Panc1 (cell line): ENCODE measurements at regions not wholly inside any gene's neighbourhood (a gene's known extent, or its start where the extent isn't known, plus 50 kb on each side); places are given as distances from the start of the nearest gene placed in this dataset.

Source experiments
- ATAC-seq: fragments of 200-7000 bp; cut with Tn5 transposase; 2 replicates; pipeline ENCODE4 v1.9.1; 2020; ENCODE audit warnings: mild to moderate bottlenecking, moderate library complexity
- BruUV-seq: library from RNA; stranded (reverse); fragments of 400-500 nt; replicated peaks from 2 replicates; lab custom pipeline; 2021; lab: Mats Ljungman, UMichigan
- CTCF ChIA-PET: fragments of 300-600 bp; sonication (Branson Sonifier 250); formaldehyde crosslinking; loops from one replicate; lab custom pipeline; 2022; ENCODE audit warnings: antibody characterized with exemption; lab: Charles Lee
- POLR2A ChIA-PET: fragments of 300-600 bp; sonication (Branson Sonifier 250); formaldehyde crosslinking; loops from one replicate; lab custom pipeline; 2022; ENCODE audit warnings: antibody characterized with exemption; lab: Charles Lee
- DNase-seq: peaks from one replicate; pipeline ENCODE4 v3.0.0-alpha.2; 2010; ENCODE audit warnings: low read depth, low spot score
- H3K27ac ChIP-seq: 2 replicates; pipeline ENCODE4 v1.5.1; 2011; ENCODE audit warnings: mild to moderate bottlenecking, low read length, inconsistent platforms
- H3K27me3 ChIP-seq: fragments of 200-500 bp; sonication (Bioruptor generic); 2 replicates; pipeline ENCODE4 v1.6.0; 2014; ENCODE audit warnings: low read length, inconsistent platforms; ENCODE audit not compliant: control insufficient read depth, insufficient read depth
- H3K36me3 ChIP-seq: fragments of 200-500 bp; sonication (Bioruptor generic); 2 replicates; pipeline ENCODE4 v1.5.1; 2014; ENCODE audit warnings: inconsistent platforms, mild to moderate bottlenecking, low read length, moderate library complexity; ENCODE audit not compliant: control insufficient read depth, insufficient read depth
- H3K4me1 ChIP-seq: 2 replicates; pipeline ENCODE4 v1.5.1; 2011; ENCODE audit warnings: inconsistent platforms, mild to moderate bottlenecking, low read length, moderate library complexity; ENCODE audit not compliant: control insufficient read depth, insufficient read depth
- H3K4me3 ChIP-seq, 2 experiments: 2 replicates each; pipeline ENCODE4 v1.5.1; 2011 to 2012; ENCODE audit warnings: low read depth in 2 of 2, low read length in 2 of 2, mild to moderate bottlenecking in 2 of 2, inconsistent platforms in 1 of 2, moderate library complexity in 1 of 2
- H3K9me3 ChIP-seq: fragments of 200-500 bp; sonication (Bioruptor generic); 2 replicates; pipeline ENCODE4 v1.5.1; 2014; ENCODE audit warnings: low read depth, mild to moderate bottlenecking, inconsistent platforms, low read length, moderate library complexity; ENCODE audit not compliant: control insufficient read depth, insufficient read depth
- POLR2AphosphoS5 ChIP-seq: IDR thresholded peaks from 2 replicates; pipeline ENCODE4 v1.6.1; 2012; ENCODE audit warnings: mild to moderate bottlenecking, low read depth, low read length, moderate library complexity
- SIN3A ChIP-seq: IDR thresholded peaks from 2 replicates; pipeline ENCODE4 v1.6.1; 2012; ENCODE audit warnings: low read depth, mild to moderate bottlenecking, low read length, moderate library complexity, borderline replicate concordance; ENCODE audit not compliant: insufficient read depth
- TCF7L2 ChIP-seq: IDR thresholded peaks from 2 replicates; pipeline ENCODE4 v1.6.1; 2011; ENCODE audit warnings: mild to moderate bottlenecking, low read depth, low read length, inconsistent platforms
- in situ Hi-C: cut with HindIII; loops from 2 replicates; pipeline ENCODE4 v1.10.0; 2016; ENCODE audit warnings: low sequenced_read_pairs, low pct_unique_long_range_greater_than_20kb
- intact Hi-C: fragments of 100-400 bp; cut with micrococcal nuclease; formaldehyde crosslinking; loops from one replicate; pipeline ENCODE4 v1.10.0; 2022; ENCODE audit not compliant: unreplicated experiment
- TF ChIP-seq, protein P1 (sequence below): fragments of 450-650 bp; IDR thresholded peaks from 2 replicates; pipeline ENCODE4 v1.5.1; 2017; ENCODE audit warnings: mild to moderate bottlenecking
- TF ChIP-seq, protein P2 (sequence below), 2 experiments: IDR thresholded peaks; 2 replicates each; pipeline ENCODE4 v1.6.1; 2011 to 2012; ENCODE audit warnings: low read depth in 2 of 2, control low read depth in 1 of 2, low read length in 1 of 2, mild to moderate bottlenecking in 1 of 2, moderate library complexity in 1 of 2; ENCODE audit not compliant: insufficient read depth in 1 of 2

DNA sequence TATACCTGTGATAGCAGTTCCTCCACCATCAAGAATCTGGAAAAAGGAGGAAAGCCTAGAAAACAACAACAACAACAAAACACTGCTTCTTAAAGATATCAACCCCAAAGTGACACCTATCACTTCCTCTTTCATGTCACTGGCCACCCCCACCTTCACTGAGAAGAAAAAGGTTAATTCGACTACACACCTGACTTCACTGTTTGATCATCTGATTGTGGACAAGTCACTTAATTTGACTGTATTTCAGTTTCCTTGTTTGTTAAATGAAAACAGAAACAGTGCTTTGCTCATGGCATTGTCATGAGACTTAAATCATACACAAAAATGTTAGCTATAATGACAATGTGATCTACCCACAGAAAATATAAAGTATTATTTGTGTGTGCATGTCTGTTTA lies 280.6 kb upstream of the SULF2 start:
- Histone ChIP-seq H3K4me1 (no peaks in the 10 kb centered on the region), H3K36me3 (no peaks in the 10 kb centered on the region), H3K27me3 (peaks cover under 1% of the 10 kb centered on the region), H3K27ac (no peak overlapping the region), H3K4me3 (no peak overlapping the region), H3K9me3 (no peaks in the 10 kb centered on the region)
- no peak for DNase-seq
- POLR2A ChIA-PET, result no interaction called here
- in situ Hi-C loops (no loop called here), intact Hi-C loops (no loop called here)
- TF ChIP-seq, protein P1, sequence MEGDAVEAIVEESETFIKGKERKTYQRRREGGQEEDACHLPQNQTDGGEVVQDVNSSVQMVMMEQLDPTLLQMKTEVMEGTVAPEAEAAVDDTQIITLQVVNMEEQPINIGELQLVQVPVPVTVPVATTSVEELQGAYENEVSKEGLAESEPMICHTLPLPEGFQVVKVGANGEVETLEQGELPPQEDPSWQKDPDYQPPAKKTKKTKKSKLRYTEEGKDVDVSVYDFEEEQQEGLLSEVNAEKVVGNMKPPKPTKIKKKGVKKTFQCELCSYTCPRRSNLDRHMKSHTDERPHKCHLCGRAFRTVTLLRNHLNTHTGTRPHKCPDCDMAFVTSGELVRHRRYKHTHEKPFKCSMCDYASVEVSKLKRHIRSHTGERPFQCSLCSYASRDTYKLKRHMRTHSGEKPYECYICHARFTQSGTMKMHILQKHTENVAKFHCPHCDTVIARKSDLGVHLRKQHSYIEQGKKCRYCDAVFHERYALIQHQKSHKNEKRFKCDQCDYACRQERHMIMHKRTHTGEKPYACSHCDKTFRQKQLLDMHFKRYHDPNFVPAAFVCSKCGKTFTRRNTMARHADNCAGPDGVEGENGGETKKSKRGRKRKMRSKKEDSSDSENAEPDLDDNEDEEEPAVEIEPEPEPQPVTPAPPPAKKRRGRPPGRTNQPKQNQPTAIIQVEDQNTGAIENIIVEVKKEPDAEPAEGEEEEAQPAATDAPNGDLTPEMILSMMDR, result no peak
- TF ChIP-seq, protein P2, sequence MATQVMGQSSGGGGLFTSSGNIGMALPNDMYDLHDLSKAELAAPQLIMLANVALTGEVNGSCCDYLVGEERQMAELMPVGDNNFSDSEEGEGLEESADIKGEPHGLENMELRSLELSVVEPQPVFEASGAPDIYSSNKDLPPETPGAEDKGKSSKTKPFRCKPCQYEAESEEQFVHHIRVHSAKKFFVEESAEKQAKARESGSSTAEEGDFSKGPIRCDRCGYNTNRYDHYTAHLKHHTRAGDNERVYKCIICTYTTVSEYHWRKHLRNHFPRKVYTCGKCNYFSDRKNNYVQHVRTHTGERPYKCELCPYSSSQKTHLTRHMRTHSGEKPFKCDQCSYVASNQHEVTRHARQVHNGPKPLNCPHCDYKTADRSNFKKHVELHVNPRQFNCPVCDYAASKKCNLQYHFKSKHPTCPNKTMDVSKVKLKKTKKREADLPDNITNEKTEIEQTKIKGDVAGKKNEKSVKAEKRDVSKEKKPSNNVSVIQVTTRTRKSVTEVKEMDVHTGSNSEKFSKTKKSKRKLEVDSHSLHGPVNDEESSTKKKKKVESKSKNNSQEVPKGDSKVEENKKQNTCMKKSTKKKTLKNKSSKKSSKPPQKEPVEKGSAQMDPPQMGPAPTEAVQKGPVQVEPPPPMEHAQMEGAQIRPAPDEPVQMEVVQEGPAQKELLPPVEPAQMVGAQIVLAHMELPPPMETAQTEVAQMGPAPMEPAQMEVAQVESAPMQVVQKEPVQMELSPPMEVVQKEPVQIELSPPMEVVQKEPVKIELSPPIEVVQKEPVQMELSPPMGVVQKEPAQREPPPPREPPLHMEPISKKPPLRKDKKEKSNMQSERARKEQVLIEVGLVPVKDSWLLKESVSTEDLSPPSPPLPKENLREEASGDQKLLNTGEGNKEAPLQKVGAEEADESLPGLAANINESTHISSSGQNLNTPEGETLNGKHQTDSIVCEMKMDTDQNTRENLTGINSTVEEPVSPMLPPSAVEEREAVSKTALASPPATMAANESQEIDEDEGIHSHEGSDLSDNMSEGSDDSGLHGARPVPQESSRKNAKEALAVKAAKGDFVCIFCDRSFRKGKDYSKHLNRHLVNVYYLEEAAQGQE (IDR thresholded peaks at IDR 0.05; ENCODE audit: insufficient read depth in 1 of 2, low read depth in 2 of 2, low read length in 1 of 2), result no peak
- TF ChIP-seq TCF7L2 (no peak), POLR2AphosphoS5 (no peak), SIN3A (no peak)
- ATAC-seq, result no peak
- BruUV-seq, result no TSS peak
- CTCF ChIA-PET, result no interaction called here

DNA sequence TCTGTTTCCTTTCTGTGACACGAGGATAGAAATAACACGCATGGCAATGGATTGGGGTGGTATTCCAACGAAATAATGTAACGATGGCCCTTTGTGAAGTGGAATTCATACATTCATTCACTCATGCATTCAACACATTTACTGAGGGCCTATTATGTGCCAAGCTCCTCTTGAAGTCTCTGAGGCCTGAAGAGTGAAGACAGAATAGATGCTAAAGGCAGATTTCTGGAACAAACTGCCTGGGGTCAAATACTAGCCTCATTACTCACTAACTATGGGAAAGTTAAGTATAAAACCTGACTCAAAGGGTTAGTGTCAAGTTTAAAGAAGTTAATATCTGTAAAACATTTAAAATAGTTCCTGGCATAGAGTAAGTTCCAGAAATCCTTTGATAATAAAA lies 279.6 kb upstream of the SULF2 start:
- no peaks in the 10 kb centered on the region for H3K9me3 ChIP-seq
- no peak overlapping the region for H3K27ac ChIP-seq
- no peaks in the 10 kb centered on the region; the same call in 1 of the 2 replicates for H3K27me3 ChIP-seq
- no TSS peak for BruUV-seq
- TF ChIP-seq TCF7L2, result no peak
- TF ChIP-seq, protein P2 (IDR thresholded peaks at IDR 0.05; ENCODE audit: insufficient read depth in 1 of 2, low read depth in 2 of 2, low read length in 1 of 2), result no peak
- TF ChIP-seq, protein P1, result no peak
- no peak for TF ChIP-seq SIN3A
- no peak for TF ChIP-seq POLR2AphosphoS5
- DNase-seq (no peak), ATAC-seq (no peak)
- in situ Hi-C loops (no loop called here), intact Hi-C loops (no loop called here)
- POLR2A ChIA-PET, result no interaction called here
- H3K36me3 ChIP-seq, result no peaks in the 10 kb centered on the region
- H3K4me1 ChIP-seq, result no peaks in the 10 kb centered on the region
- CTCF ChIA-PET, result no interaction called here
- H3K4me3 ChIP-seq, result no peak overlapping the region
